GM18951 (cell line): ENCODE measurements at regions not wholly inside any gene's neighbourhood (a gene's known extent, or its start where the extent isn't known, plus 50 kb on each side); places are given as distances from the start of the nearest gene placed in this dataset.

Source experiments
- POLR2A ChIP-seq: IDR thresholded peaks from 4 replicates; pipeline ENCODE4 v1.6.1; 2011; ENCODE audit warnings: mild to moderate bottlenecking; ENCODE audit not compliant: insufficient read length, insufficient read depth; ENCODE audit errors: extremely low read depth
- in situ Hi-C: fragments of 300-500 bp; cut with MboI; formaldehyde crosslinking; loops from one replicate; pipeline ENCODE4 v1.12.0; 2022; ENCODE audit warnings: low sequenced_read_pairs, mixed read lengths, inconsistent platforms; ENCODE audit not compliant: unreplicated experiment

DNA sequence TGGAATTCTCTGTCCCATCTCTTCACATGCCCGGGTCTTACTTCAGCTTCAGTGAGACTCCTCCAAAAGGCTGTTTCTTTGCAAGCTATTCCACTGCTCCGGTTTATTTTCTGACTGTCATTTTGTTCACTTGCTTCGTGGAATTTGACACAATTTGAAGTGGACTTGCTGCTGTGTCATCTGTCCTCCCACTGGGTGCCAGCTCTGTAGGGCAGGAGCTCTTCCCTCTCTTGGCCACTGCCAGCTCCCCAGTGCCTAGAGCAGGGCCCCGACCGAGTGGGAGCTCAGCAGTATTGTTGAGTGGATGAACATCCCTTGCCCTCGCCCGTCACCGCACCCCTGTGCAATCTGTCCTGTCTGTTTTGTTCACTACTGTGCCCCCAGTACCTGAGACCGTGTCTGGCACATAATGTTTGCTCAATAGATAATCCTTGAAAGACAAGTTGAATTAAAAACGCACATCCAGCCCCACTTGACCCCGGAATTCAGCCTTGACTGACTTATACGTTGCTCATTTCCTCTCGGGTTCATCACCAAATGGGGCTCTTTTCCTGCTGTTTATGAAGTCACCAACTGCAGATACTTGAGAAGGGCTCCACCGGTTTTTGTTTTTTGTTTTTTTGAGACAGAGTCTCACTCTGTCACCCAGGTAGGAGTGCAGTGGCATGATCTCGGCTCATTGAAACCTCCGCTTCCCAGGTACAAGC lies 170.3 kb upstream of the KCNG1 start:
- in situ Hi-C loops: no loop called here
- TF ChIP-seq POLR2A: no peak

DNA sequence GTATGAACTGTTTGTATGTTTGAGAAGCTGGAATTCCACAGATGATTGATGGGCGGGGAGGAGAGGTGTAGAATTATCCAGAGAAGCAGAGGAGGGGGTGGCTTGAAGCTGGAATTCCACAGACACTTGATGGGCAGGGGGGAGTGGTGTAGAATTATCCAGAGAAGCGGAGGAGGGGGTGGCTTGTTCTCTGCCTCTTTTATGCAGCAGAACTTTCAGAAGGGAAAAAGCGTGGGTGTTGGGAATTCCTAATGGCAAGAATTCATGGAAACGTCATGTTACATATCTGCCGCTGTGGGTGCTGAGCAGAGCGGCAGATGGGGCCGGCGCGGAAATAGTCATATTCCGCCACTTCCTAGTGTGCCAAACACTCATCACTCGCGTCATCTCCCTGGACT lies 167.9 kb upstream of the KCNG1 start:
- in situ Hi-C loops: no loop called here
- no peak for TF ChIP-seq POLR2A

DNA sequence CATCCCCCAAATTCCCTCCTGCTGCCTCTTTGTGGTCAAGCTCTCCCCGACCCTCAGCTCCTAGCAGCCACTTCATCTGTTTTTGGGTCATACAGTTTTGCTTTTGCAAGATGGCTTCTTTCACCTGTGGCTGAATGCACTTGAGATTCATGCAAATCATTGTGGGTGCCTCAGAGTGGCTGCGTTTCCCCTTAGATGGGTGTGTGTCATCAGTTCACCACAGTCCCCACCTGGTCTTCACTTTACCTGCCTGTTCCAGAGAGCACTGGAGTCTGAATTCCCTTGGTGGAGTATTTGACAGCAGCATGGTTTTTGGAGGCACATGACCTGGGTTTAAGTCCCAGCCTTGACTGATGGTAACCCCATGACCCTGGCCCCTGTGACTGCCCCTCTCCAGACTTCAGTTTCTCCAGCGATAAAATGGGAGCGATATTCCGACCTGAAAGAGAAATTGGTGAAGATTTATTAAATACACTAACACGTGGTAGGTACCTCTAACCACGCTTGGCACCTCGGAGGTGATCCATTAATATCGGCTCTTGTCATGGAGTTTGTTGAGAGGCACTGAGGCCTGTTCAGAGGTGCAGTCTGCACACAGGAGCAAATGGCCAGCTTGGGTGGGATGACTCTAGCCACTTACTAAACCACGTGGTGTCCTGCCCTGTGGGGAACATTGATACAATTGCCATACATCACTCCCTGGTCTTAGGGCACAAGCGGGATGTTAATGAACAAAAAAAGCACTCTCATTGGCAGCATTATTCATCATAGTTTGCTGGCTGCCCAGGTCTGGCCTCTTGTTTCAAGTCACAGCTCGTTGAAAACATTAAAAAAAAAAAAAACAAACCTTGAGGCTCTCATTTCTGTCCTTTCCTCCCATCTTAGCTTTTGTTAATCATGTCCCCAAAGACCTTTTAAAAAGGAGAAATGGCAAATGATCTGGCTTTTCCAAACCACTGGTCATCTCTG lies 167.2 kb upstream of the KCNG1 start:
- in situ Hi-C loops: no loop called here
- no peak for TF ChIP-seq POLR2A

DNA sequence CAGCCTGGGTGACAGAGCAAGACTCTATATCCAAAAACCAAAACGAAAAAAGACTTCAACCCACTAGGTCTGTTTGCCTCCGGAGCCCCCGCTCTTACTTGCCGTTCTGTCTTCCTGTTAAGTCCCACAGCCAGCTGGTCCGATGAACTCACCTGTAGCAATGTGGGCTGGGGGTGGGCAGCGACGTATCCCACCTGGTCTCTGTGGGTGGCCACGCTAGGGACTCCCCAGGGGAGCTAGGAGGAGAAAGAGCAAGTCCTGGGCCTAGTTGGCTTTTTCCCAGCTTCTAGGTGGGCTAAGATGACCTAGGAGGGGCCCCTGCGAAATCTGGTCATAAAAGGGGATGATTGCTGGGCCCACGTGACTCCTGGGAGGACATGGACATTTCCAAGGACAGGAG lies 166.0 kb upstream of the KCNG1 start:
- TF ChIP-seq POLR2A: no peak
- in situ Hi-C loops: no loop called here

DNA sequence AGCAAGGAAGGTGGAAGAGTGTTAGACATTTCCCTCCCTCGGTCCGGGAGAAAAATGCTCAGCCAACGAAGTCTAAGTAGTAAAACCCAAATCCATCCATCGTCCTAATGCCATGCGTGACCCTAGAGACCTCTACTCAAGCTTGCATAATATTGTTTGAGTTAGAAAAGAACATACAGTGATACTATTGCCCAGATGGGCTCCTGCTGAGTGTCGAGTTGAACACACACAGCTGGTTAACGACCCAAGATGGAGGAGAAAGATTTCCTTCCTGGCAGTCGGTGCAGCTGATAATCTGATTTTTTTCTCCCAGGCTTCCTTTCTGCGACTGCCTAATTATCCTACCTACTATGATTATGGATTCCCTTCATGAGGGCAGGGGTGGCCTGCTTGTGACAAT lies 164.4 kb upstream of the KCNG1 start:
- no peak for TF ChIP-seq POLR2A

DNA sequence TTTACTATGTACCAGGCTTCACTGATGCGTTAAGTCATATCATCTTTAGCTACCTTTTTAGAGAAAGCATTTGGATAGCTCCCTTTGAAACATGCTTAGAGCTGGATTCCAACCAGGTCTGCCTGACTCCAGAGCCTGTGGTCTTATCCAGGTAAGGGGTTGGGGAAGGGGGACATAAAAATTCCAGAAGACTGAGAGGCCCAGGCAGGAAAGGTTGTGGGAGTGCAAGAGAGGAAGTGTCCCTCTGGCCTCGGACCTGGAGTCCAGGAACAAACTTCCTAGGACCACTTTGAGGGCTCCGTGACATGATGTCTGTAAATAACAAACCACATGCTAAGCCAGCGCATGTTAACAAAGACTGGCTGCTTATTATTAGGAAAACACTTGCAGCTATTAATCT lies 163.0 kb upstream of the KCNG1 start:
- no peak for TF ChIP-seq POLR2A
- in situ Hi-C loops: no loop called here

More for the DNA sequence above, 164.4 kb upstream of the KCNG1 start:
- in situ Hi-C loops: no loop called here

DNA sequence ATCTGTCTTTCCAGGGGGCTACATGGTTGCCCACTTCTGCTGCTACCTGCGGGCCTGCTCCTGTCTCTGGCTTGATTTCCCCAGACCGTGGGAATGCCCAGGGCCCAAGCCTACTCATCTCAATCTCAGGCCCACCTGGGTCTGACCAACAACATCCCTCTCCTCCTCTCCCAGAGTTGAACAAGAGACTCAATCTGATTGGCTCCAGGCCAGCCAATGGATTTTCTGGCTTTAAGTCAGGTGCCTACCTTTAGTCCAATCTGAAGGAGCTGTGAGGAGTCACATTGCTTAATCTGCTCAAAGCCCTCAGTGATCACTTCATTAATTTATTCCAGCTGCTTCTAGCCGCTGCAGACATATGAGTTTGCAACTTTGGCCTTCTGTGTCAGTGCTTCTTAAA lies 162.4 kb upstream of the KCNG1 start:
- in situ Hi-C loops: no loop called here
- TF ChIP-seq POLR2A: no peak

DNA sequence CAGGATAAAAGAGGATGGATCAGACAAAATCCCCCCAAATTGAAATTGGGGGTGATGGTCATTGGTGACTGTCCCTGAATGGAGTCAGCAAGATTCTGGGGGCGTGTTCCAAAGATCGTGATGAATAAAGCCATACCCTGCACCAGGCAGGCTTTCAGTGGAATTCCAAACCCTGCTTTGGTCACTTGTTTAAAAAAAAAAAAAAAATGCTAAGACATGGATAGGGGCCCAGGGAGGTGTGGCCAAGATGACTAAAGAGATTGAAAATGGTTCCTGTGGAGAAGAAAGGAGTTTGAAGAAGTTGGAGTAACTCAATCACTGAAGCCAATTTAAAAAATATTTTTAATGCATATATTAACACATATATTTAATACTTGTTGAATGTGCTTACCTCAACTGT lies 161.4 kb upstream of the KCNG1 start:
- TF ChIP-seq POLR2A: no peak
- in situ Hi-C loops: no loop called here

DNA sequence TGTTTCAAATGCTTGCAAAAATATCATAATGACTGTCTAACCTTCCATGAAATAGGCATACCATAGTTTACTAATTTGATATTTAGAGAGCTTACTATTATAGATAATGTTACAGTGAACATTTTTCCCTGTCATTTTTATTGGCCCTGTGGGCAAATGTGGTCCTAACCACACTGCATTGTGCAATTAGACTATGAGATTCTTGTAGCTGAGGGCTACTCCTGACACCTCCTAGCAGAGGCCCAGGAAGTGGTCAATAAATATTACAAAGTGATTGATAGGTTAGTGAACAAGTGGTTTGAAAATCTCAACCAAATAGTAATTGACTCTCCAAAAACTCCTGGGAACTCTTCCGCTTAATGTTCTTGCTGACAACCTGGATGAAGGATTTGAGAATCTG lies 160.5 kb upstream of the KCNG1 start:
- in situ Hi-C loops: no loop called here
- TF ChIP-seq POLR2A: no peak

DNA sequence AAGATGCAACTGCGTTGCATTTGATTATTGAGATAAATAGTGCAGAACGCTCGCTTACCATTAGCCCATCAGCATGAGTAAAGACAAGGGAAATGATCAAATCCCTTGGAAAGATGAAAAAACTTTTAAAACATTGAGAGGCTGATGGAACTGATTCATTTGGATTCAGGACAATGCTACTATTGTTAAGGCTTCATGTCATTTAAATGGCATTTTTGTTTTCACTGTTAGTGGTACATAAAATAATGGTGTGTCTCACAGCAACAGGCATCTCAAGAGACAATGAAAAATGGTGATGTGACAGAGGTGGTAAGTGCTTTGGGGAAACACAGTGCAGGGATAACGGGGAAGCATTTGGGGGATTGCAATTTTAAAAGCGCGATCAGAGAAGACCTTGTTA lies 159.7 kb upstream of the KCNG1 start:
- in situ Hi-C loops: no loop called here
- no peak for TF ChIP-seq POLR2A

DNA sequence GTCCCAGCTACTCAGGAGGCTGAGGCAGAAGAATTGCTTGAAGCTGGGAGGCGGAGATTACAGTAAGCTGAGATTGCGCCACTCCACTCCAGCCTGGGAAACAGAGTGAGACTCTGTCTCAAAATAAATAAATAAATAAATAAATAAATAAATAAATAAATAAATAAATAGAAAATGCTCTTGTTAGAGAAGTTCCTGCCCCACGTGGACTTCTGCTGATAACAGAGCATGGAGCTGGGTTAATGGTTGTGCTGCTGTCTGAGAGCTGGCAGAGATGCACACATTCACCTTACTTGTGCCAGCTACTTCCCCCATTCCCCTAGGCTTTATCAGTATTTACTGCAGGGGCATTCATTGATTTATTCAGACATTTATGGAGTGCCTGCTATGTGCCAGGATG lies 155.2 kb upstream of the KCNG1 start:
- in situ Hi-C loops: no loop called here
- TF ChIP-seq POLR2A: no peak

DNA sequence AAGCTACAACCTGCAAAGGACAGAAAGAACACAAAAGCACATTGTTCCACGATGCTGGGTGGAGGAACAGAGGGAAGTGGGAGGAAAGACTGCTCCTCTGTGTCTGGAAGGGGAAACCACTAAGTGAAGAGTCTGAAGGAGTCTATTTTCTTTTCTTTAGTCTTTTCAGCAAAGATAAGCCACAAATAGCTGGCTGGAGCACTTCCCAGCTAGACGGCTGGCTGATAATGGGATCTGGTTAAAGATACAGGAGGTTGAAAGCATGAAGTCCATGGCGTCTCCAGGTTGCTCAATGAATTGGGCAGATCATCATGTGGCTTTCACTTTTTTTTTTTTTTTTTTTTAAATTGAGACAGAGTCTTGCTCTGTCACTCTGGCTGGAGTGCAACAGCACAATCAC lies 154.0 kb upstream of the KCNG1 start:
- in situ Hi-C loops: no loop called here
- TF ChIP-seq POLR2A: no peak

DNA sequence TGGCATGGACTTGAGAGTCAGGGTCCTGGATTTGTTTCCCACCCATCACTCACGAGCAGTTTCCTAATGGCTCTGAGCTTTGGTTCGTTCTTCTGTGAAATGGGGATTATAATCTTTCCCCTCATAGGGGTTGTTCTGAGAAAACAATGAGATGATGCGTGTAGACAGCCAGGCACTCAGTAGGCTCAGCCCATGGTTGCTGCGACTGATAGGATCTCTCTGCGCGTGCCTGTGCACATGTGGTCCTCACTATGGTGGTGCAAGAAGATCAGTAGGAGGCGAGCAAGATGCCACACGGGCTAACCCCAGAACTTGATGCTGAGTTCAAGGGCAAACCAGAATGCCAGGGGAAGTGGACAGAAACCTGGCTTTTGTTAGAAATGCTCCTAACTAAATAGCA lies 153.5 kb upstream of the KCNG1 start:
- in situ Hi-C loops: no loop called here
- TF ChIP-seq POLR2A: no peak

DNA sequence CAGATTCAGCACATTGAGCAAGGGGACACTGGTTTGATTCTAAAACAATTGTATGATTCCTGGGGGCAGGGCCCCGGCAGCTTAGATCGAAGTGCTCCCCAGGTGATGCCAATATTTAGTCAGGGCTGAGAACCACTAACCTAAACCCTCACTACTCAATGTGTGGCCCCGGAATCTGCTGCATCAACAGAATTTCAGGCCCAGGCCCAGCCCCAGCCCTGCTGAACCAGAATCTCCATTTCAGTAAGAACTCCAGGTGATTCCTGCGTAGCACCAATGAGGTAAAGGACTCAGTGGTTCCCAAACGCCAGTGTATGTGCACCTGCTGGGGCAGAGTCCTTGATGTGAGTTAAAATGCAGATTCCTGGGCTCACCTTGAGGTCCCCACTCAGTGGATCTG lies 152.8 kb upstream of the KCNG1 start:
- in situ Hi-C loops: no loop called here
- TF ChIP-seq POLR2A: no peak
